ENCODE measurements at regions not wholly inside any gene's neighbourhood (a gene's known extent, or its start where the extent isn't known, plus 50 kb on each side); places are given as distances from the start of the nearest gene placed in this dataset.
A peak's percentile ranks its signal among the peaks of the same experiment; 100 is the strongest.

- H3K4me1 ChIP-seq (ENCODE audit: control insufficient read depth in 3 of 3, insufficient read depth in 2 of 3, low read depth in 1 of 3, low read length in 2 of 3): peaks cover 0 to 5% (median 0%) of the 10 kb centered on the region in 3 donors
- FAIRE-seq (no peak), DNase-seq (no peak)
- 74 to 86% (median 83%) methylated on average over 7 of the region's 7 CpGs for WGBS, 3 donors
- H3K4me3 ChIP-seq (ENCODE audit: low read depth in 1 of 3, low read length in 3 of 3): no peak overlapping the region
- H3K27me3 ChIP-seq (ENCODE audit: control insufficient read depth in 3 of 3, insufficient read depth in 3 of 3, low read length in 3 of 3): no peaks in the 10 kb centered on the region
- no peaks in the 10 kb centered on the region for H3K36me3 ChIP-seq (ENCODE audit: control insufficient read depth in 3 of 3, insufficient read depth in 2 of 3, low read depth in 1 of 3, low read length in 3 of 3)
- H3K27ac ChIP-seq (ENCODE audit: low read depth in 1 of 3, low read length in 2 of 3): no peak overlapping the region
- H3K9me3 ChIP-seq (ENCODE audit: control insufficient read depth in 2 of 2, insufficient read depth in 1 of 2, low read depth in 1 of 2, low read length in 1 of 2): no peaks in the 10 kb centered on the region
Observed at GRCh38 chr9:81819155-81819554, 109.1 kb upstream of the SPATA31D4 start.

DNA sequence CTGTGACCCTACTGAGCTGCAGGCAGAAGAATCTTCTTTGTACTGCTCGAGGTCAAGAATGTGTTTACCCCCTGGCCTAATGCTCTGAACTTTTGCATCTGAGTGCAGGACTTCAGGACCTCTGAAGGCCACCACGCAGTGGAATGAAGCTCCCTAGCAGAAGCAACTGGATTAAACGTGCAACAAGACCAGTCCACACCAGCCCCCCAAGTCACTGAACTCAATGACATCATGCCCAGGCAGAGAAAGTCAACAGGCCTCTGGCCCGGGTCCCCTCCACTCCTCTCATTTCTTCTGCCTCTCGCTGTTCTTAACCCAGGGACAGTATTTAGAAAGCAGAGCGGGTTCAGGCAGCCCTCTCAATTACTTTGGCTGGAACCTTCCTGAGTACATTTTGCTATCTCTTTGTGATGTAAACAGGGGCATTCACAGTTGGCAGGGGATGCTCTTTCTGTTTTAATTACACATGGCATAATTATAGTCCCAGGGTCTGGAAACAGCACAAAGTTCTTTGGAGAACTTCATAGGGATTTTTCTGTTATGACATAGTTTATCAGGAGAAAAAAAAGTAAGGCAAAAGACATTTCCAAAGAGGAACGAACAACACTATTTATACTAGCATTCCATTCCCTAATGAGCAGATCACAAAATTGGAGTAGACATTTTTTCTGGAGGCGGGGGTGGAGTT lies 108.2 kb upstream of the SPATA31D4 start:
- DNase-seq: no peak
- H3K27ac ChIP-seq (ENCODE audit: low read depth in 1 of 3, low read length in 2 of 3): peak overlapping the region in 1 of 3 donors; percentile 36

GRCh38 chr9:81822301-81822865 lies 105.8 kb upstream of the SPATA31D4 start:
- FAIRE-seq: no peak

More for the DNA sequence above, 108.2 kb upstream of the SPATA31D4 start:
- Histone ChIP-seq H3K27me3 (ENCODE audit: control insufficient read depth in 3 of 3, insufficient read depth in 3 of 3, low read length in 3 of 3) (no peaks in the 10 kb centered on the region), H3K9me3 (ENCODE audit: control insufficient read depth in 2 of 2, insufficient read depth in 1 of 2, low read depth in 1 of 2, low read length in 1 of 2) (no peaks in the 10 kb centered on the region), H3K36me3 (ENCODE audit: control insufficient read depth in 3 of 3, insufficient read depth in 2 of 3, low read depth in 1 of 3, low read length in 3 of 3) (no peaks in the 10 kb centered on the region), H3K4me3 (ENCODE audit: low read depth in 1 of 3, low read length in 3 of 3) (no peak overlapping the region), H3K4me1 (ENCODE audit: control insufficient read depth in 3 of 3, insufficient read depth in 2 of 3, low read depth in 1 of 3, low read length in 2 of 3) (peaks cover 0 to 2% (median 0%) of the 10 kb centered on the region in 3 donors)
- 59 to 78% (median 63%) methylated on average over 8 of the region's 8 CpGs for WGBS, 3 donors
- no peak for FAIRE-seq

GRCh38 chr9:81822967-81823366 lies 105.3 kb upstream of the SPATA31D4 start:
- Histone ChIP-seq H3K27ac (ENCODE audit: low read depth in 1 of 3, low read length in 2 of 3) (no peak overlapping the region), H3K36me3 (ENCODE audit: control insufficient read depth in 3 of 3, insufficient read depth in 2 of 3, low read depth in 1 of 3, low read length in 3 of 3) (no peaks in the 10 kb centered on the region), H3K27me3 (ENCODE audit: control insufficient read depth in 3 of 3, insufficient read depth in 3 of 3, low read length in 3 of 3) (no peaks in the 10 kb centered on the region), H3K4me3 (ENCODE audit: low read depth in 1 of 3, low read length in 3 of 3) (no peak overlapping the region), H3K9me3 (ENCODE audit: control insufficient read depth in 2 of 2, insufficient read depth in 1 of 2, low read depth in 1 of 2, low read length in 1 of 2) (no peaks in the 10 kb centered on the region), H3K4me1 (ENCODE audit: control insufficient read depth in 3 of 3, insufficient read depth in 2 of 3, low read depth in 1 of 3, low read length in 2 of 3) (no peaks in the 10 kb centered on the region)
- DNase-seq (no peak), FAIRE-seq (no peak)
- WGBS, 3 donors: 56 to 63% (median 57%) methylated on average over 1 of the region's 1 CpG

More at GRCh38 chr9:81822301-81822865, 105.8 kb upstream of the SPATA31D4 start:
- no peak for DNase-seq
- H3K4me3 ChIP-seq (ENCODE audit: low read depth in 1 of 3, low read length in 3 of 3): no peak overlapping the region
- no peaks in the 10 kb centered on the region for H3K4me1 ChIP-seq (ENCODE audit: control insufficient read depth in 3 of 3, insufficient read depth in 2 of 3, low read depth in 1 of 3, low read length in 2 of 3)
- no peak overlapping the region for H3K27ac ChIP-seq (ENCODE audit: low read depth in 1 of 3, low read length in 2 of 3)
- H3K36me3 ChIP-seq (ENCODE audit: control insufficient read depth in 3 of 3, insufficient read depth in 2 of 3, low read depth in 1 of 3, low read length in 3 of 3): no peaks in the 10 kb centered on the region
- no peaks in the 10 kb centered on the region for H3K27me3 ChIP-seq (ENCODE audit: control insufficient read depth in 3 of 3, insufficient read depth in 3 of 3, low read length in 3 of 3)
- 48 to 66% (median 61%) methylated on average over 7 of the region's 7 CpGs for WGBS, 3 donors
- H3K9me3 ChIP-seq (ENCODE audit: control insufficient read depth in 2 of 2, insufficient read depth in 1 of 2, low read depth in 1 of 2, low read length in 1 of 2): no peaks in the 10 kb centered on the region

GRCh38 chr9:81823672-81824554 lies 104.3 kb upstream of the SPATA31D4 start:
- Histone ChIP-seq H3K9me3 (ENCODE audit: control insufficient read depth in 2 of 2, insufficient read depth in 1 of 2, low read depth in 1 of 2, low read length in 1 of 2) (no peaks in the 10 kb centered on the region), H3K4me3 (ENCODE audit: low read depth in 1 of 3, low read length in 3 of 3) (no peak overlapping the region), H3K27ac (ENCODE audit: low read depth in 1 of 3, low read length in 2 of 3) (no peak overlapping the region), H3K27me3 (ENCODE audit: control insufficient read depth in 3 of 3, insufficient read depth in 3 of 3, low read length in 3 of 3) (no peaks in the 10 kb centered on the region), H3K4me1 (ENCODE audit: control insufficient read depth in 3 of 3, insufficient read depth in 2 of 3, low read depth in 1 of 3, low read length in 2 of 3) (no peaks in the 10 kb centered on the region), H3K36me3 (ENCODE audit: control insufficient read depth in 3 of 3, insufficient read depth in 2 of 3, low read depth in 1 of 3, low read length in 3 of 3) (no peaks in the 10 kb centered on the region)
- 83 to 89% (median 84%) methylated on average over 11 of the region's 11 CpGs for whole genome bisulfite sequencing, 3 donors
- FAIRE-seq (no peak), DNase-seq (no peak)

- Histone ChIP-seq H3K36me3 (ENCODE audit: control insufficient read depth in 3 of 3, insufficient read depth in 2 of 3, low read depth in 1 of 3, low read length in 3 of 3) (no peaks in the 10 kb centered on the region), H3K27ac (ENCODE audit: low read depth in 1 of 3, low read length in 2 of 3) (no peak overlapping the region), H3K27me3 (ENCODE audit: control insufficient read depth in 3 of 3, insufficient read depth in 3 of 3, low read length in 3 of 3) (no peaks in the 10 kb centered on the region), H3K9me3 (ENCODE audit: control insufficient read depth in 2 of 2, insufficient read depth in 1 of 2, low read depth in 1 of 2, low read length in 1 of 2) (no peaks in the 10 kb centered on the region), H3K4me1 (ENCODE audit: control insufficient read depth in 3 of 3, insufficient read depth in 2 of 3, low read depth in 1 of 3, low read length in 2 of 3) (no peaks in the 10 kb centered on the region), H3K4me3 (ENCODE audit: low read depth in 1 of 3, low read length in 3 of 3) (no peak overlapping the region)
- FAIRE-seq (no peak), DNase-seq (no peak)
- 86 to 93% (median 88%) methylated on average over 8 of the region's 8 CpGs for WGBS, 3 donors
Observed at GRCh38 chr9:81824802-81825730, 103.2 kb upstream of the SPATA31D4 start.

DNA sequence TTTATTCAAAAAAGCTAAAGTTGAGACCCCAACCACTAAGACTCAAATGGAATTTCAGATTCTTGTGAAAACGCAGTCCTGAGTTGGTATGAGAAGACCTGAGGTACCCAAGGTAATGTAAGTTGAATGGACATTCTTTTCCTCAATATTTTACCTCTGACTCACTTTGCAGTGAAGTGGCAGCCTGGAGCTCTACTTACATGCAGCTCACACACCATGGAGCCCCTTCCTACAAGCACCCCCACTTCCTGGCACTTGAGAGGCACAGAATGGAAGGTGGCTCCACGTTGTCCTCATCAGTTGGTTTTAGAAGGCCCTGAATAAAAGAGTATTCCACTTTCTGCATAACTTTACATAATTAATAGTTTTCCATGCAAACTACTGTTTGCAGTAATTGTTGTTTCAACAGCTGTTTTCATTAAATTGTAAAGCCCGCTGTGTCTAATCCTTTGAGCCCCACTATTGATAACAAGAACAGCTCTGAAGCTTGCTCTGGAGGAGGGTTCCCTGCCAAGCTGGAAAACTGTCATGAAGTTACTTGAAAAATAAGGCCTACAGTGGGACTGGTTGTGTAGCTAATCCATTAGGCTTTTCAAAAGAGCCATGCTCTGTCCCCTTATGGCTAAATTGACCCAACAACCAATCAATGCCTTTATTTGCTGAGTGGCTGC lies 102.2 kb upstream of the SPATA31D4 start:
- DNase-seq (no peak), FAIRE-seq (no peak)
- Histone ChIP-seq H3K9me3 (ENCODE audit: control insufficient read depth in 2 of 2, insufficient read depth in 1 of 2, low read depth in 1 of 2, low read length in 1 of 2) (no peaks in the 10 kb centered on the region), H3K4me3 (ENCODE audit: low read depth in 1 of 3, low read length in 3 of 3) (no peak overlapping the region), H3K4me1 (ENCODE audit: control insufficient read depth in 3 of 3, insufficient read depth in 2 of 3, low read depth in 1 of 3, low read length in 2 of 3) (no peaks in the 10 kb centered on the region), H3K27me3 (ENCODE audit: control insufficient read depth in 3 of 3, insufficient read depth in 3 of 3, low read length in 3 of 3) (no peaks in the 10 kb centered on the region), H3K27ac (ENCODE audit: low read depth in 1 of 3, low read length in 2 of 3) (peak overlapping the region in 1 of 3 donors; percentile 26), H3K36me3 (ENCODE audit: control insufficient read depth in 3 of 3, insufficient read depth in 2 of 3, low read depth in 1 of 3, low read length in 3 of 3) (no peaks in the 10 kb centered on the region)
- 79 to 92% (median 90%) methylated on average over 3 of the region's 3 CpGs for WGBS, 3 donors

Data from small intestine (tissue), 7 donors.